AG08396 (cell line): ENCODE measurements at regions not wholly inside any gene's neighbourhood (a gene's known extent, or its start where the extent isn't known, plus 50 kb on each side); places are given as distances from the start of the nearest gene placed in this dataset.
"Not testable (repeated sequence)": the region's sequence is repeated elsewhere in the genome, so short reads cannot be mapped to it uniquely, and the experiment has no call there.

Experiments
- DNase-seq: peaks from one replicate; pipeline ENCODE4 v3.0.0; 2012; ENCODE audit warnings: low spot score, mixed read lengths

DNA sequence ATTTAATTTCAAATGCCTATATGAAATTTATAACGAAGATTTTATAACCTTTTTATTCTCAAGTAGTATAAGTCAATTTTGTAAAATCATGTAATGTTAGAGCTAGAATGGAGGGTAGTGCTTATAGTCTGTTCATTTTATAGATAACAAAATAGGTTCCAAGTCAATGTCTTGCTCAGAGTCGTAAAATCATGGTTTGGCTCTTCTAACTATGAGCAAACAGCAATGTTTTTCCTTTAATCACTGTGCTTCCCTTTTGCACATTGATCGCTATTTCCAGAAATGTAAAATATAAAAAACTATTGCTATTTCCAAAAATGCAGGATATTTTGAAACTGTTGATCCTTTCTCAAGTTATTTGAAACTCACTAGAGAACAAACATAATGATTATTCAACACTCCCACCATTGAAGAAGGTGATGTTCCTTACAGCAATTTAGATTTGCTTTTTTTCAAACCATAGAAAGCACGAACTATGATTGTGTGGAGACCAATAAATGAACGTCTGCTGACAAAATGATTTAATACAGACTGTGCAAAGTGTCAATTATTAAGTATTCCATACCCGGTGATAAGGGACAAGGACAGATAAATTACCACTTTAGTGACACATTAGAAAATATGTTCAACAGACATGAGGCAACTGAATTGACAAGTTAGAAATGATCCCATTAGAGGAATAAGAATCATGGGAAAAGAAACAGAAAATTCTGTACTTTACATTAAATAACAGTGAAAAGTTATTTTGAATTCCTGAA is 412.1 kb upstream of the TECRL start:
- no peak for DNase-seq

DNA sequence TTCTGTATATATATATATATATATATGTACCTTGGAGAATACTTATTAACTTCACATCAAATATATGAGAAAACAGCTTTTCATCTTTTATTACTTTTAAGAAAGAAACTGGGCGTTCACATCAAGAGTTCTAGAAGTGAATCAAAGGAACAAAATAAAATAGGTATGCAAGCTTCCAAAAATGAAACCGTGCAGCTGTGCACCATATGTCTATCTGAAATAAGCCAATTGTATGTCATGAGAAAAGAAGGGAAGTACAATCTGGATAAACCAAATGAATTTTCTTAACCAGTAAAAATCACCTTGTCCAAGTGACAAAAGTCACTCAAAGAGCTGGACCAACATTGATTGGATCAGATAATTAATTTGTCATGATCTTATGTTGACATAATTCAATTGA is 405.4 kb upstream of the TECRL start:
- no peak for DNase-seq

DNA sequence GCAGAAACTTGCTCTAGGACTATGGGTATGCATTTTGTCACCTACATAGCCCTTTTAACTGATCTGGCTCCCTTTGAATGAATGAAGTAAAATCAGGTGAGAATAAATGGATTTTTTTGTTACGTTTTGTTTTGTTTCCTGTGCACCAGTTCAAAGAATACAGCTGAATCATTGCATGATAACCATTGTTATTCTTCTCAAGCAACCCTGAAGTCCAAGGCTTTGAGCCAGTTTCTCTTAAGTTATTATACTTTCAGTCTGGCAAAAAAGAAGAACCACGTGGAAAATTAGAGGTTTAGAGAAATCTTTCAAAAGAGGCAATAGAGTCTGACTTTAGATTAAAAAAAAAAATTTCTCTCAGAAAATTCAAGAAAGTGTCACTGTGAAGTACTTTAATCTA is 398.6 kb upstream of the TECRL start:
- no peak for DNase-seq

DNA sequence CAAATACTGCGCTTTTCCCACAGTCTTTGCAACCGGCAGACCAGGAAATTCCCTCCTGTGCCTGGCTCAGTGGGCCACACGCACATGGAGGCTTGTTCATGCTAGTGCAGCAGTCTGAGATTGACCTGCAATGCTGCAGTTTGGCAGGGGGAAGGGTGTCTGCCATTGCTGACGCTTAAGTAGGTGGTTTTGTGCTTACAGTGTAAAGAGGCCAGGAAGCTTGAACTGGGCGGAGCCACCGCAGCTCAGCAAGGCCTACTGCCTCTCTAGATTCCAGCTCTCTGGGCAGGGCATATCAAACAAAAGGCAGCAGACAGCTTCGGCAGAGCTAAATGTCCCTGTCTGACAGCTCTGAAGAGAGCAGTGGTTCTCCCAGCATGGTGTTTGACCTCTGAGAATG is 390.5 kb upstream of the TECRL start:
- DNase-seq = no peak

DNA sequence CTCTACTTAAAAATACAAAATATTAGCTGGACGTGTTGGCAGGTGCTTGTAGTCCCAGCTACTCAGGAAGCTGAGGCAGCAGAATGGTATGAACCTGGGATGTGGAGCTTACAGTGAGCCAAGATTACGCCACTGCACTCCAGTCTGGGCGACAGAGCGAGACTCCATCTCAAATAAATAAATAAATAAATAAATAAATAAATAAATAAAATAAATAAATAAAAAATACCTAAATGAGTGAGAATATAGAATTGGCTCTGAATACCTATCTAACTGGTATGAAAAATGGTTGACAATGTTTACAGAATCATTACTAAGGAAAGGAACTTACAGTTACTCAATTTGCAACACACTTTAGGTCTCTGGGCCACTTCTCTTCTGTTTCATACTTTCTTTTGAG is 389.6 kb upstream of the TECRL start:
- DNase-seq = not testable (repeated sequence)

DNA sequence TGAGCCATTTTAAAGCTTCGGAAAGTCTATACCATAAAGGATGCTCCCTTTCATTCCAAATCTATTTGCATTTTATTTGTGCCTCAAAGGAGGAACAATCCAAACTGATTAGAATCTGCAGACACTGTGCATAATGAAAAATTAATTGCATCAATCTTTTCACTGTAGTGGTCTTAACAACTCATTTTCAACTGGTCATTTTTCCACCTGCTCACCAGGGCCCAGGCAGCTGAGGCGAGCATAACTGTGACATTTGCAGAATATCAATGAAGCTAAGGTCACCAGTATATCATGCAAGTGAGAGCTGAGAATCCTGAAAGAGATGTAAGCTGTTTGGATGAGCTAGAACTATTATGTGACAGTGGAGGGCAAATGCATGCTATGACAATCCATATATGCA is 387.3 kb upstream of the TECRL start:
- DNase-seq = no peak

DNA sequence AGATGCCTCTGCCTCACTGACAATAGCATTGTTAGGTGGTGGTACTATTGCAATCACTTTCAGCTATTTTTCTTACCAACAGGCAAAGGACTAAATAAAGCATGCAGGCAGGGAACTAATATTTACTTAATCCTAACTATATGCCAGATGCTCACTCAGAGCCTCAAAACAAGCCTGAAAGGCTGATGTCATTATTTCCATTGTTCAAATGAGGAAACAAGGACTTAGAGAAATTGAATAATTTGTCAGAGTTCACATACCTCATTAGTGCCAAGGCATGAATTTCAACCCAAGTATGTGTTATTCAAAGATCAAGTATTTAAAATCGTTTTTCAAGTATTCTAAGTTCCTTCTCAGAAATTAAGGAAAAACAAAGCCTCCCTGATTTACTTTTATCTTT is 374.9 kb upstream of the TECRL start:
- no peak for DNase-seq

DNA sequence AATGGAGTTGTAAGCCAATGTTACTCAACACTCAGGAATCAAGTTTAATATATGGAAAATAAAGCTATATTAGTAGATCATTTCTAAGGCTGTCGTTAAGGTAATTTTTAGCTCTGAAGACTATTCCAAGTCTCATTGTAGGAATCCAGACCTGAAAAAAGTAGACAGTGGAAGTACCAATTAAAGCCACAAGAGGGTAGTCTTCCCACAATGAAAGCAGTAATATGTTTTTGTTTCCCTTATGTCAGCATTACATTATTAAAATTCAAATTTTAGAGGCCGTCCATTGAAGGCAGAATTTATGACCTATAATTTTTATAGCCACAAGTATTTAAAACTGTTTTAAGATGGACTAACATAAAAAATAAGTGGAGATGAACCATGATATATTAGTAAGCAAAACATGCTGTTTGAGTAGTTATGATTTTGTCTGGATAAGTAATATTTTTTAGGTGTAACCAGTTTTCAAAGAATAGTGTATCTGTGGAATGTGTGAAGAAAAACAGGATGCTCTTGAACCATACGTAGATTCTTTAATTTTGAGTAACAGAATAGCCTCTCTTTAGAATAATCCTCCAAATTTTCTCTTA is 372.6 kb upstream of the TECRL start:
- DNase-seq = no peak

DNA sequence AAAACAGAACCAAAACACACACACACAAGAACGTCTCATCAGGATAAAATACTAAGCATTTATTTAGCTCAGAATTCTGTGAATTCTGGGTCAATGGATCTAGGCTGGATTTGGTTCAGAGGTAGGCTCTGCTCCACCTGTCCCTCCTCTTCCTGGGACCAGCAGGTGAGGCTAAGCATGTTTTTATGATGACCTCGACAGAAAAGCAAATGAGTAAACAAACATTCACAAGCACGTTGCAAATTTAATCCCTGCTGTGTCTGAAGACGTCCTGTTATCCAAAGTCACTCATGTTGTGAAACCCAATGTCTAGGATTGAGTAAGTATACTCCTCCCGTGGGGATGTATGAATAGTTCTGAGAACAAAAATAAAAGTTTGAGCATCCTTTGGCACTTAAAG is 371.4 kb upstream of the TECRL start:
- no peak for DNase-seq

DNA sequence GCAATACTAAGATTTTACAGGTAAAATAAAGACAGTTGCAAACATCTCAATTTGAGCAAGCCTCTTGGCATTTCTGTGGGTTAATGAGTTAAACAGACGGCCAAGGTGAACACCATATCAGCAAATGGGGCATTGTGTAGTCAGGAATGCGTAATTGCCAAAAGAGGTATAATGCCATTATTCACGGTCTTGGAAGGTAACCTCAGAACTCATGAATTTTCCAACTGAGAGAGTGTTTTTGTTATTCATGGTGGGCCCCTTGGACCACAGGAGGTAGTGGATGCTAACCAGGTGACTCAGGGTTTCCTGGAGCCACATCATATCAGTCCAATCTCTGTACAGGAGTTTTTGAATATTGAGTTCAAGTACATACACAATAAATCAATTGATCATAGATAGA is 368.0 kb upstream of the TECRL start:
- DNase-seq = no peak

DNA sequence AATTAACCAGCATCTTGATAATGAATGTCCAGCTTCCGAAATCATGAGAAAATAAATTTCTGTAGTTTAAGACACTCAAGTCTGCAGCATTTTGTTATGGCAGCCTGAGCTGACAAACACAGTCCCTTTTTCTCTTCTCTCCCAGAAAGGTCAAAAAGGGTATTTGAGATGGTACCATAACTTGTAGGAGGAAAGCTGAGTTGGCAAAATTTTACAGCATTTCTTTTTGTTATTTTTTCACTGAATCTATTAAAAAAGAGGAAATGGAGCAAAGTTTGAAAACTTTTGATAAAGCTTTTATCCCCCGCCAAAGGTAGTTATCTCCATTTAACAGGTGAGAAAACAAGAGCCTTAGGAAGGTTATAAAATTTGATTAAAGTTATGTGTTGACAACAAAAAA is 367.6 kb upstream of the TECRL start:
- DNase-seq = no peak

DNA sequence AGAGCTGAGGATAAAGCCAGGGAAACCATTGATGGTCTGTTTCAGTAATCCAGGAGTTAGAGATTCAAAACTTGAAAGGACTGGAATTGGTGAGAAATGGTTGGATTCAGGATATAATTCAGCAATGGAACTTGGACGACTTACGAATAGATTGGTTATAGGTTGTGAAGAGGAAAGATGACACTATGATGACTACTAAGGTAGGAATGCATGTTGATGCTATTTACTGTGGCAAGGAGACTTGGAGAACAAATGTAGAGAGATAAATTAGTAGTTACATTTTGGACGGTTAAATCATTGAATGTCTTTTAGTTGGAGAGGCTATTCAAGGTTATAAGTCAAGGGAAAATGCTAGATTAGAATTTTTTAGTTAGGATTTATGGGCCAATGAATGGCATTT is 365.4 kb upstream of the TECRL start:
- no peak for DNase-seq

DNA sequence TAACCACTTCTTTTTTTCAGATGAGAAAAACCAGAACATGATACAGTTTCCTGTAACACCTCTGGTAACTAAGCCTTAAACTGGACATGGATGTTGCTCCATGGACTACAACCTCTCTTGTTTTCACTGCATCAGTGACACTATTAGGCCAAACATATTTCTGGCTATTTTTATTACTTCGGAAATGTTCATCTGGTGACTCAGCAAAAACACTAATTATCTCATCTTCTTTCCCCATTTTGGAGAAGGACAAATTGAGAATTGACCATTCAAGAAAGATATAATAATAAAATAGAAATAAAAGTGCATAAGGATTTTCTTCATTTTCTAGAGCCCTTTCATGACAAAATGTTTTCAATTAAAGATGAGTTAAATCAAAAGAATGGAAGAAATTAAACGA is 361.9 kb upstream of the TECRL start:
- no peak for DNase-seq

DNA sequence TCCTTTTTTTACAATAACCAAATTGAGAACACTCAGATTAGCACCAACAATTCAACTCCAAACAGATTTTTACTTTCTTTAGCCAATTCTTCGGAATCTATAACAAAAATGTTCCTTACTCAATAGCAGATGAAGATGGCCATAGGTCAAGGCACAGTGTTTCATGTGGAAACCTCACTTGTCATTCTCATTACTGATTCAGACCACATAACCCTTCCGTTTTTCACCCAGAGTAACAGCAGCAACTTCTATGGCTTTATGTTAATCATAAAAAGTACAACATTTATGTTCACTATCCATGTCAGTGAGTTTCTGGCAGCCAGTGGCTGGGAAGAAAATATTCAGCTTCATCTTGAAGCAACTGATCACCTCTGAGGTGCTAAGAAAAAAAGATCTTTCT is 358.3 kb upstream of the TECRL start:
- no peak for DNase-seq

DNA sequence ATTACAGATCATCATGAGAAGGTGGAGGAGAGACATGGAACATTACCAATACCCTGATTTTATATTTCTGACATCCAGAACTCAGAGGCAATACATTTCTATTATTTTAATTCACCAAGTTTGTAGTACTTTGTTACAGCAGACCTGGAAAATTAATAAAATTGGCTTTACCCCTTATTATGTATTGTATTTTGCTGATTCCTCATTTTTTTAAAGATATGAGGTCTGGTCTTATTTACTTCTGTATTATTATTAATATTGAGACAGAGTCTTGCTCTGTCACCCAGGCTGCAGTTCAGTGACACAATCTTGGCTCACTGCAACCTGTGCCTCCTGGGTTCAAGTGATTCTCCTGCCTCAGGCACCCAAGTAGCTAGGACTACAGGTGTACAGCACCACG is 357.3 kb upstream of the TECRL start:
- DNase-seq = no peak

DNA sequence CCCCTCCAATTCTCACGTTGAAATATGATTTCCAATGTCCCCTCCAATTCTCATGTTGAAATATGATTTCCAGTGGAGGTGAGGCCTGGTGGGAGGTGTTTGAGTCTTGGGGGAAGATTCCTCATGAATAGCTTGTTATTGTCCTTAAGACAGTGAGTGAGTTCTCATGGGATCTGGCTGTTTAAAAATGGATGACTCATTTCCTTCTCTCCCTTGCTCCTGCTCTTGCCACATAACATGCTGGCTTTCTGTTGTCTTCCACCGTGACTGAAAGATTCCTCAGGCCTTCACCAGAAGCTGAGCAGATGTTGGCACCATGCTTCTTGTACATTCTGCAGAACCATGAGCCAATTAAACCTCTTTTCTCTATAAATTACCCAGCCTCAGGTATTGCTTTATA is 346.8 kb upstream of the TECRL start:
- no peak for DNase-seq

DNA sequence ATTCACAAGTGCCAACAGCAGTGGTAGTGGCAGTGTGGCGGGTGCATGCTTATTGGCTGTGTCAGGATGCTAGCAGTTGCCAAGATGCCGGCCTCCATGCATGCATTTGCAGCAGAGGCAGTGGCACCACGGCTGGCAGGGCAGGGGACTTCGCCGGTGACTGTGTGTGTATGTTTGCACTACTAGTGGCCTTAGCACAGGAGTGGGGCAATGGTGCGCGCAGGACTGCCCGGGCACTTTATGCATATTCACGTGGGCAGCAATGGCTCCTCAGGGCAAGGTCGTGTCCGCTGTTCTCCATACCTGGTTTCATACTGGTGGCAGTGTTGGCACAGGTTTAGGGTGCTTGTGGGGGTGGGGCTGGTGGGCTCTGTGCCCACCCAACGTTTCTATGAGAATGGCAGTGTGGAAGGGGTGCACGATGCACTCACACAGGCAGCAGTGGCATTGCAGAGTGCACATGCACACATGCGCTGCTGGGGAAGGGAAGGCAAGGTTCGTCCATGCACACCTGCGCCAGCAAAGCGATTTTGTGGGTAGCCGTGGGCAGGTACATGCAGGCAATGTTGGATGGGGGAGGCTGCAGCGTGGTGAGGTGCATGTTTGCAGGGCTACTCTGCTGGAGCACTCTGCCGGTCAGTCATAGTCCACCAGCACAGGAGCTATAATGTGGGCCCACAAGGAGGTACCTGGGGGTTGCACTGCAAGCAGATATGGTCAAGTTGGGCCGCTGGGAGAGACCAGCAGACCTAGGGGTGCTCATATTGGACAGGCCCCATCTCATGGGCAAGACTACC is 338.9 kb upstream of the TECRL start:
- DNase-seq = no peak

DNA sequence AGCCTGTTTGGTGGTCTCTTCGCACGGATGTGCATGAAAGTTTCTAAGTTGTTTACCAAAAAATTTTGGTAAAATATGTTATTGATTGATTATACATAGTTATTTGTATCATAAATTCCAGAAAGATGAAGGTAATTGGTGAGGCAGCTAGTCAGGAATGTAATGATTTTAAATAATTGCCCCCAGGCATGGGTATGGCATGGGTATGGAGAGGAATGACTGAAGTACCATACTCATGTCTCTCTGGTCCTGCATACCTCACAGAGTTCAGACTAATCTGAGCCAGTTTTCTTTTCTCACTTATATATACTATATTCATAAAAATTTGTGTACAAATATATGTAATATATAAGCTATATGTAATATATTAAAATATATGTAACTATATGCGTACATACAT is 329.0 kb upstream of the TECRL start:
- DNase-seq = no peak

DNA sequence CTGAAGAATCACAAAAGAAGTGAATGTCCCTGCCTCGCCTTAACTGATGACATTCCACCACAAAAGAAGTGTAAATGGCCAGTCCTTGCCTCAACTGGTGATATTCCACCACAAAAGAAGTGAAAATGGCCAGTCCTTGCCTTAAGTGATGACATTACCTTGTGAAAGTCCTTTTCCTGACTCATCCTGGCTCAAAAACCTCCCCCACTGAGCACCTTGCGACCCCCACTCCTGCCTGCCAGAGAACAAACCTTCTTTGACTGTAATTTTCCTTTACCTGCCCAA is 328.5 kb upstream of the TECRL start:
- DNase-seq = not testable (repeated sequence)

DNA sequence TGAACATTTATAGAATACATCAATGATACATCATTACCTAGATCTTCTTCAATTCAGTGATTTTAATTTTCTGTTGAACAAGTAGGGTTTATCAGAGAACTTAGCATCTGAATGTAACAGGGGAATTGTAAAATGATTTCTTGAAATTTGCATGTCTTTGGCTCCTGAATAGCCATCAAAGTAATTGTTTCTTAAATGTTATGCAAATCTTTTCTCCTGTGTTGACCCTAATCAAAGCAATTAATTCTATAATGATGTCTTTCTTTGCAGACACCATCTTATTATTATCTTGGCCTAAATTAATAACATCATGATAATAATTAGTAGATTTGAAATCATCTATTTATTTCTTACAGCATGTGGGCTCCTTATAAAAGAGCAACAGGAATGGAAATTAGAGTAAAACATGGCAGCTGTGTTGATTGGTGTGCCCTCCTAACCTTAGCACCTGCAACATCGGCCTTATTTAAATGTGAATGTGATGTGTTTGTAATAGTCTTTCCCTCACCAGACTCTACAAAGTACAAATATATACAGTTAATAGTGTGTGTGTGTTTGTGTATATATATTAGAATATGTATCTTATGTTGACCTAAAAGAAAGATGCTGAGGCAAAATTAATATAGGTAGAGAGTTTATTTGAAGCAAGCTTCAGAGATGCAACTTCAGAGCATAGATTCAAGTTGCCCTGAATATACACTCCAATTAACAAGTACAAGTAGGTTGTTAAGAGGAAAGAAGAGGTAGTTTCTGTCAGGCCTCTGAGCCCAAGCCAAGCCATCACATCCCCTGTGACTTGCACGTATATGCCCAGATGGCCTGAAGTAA is 328.0 kb upstream of the TECRL start:
- no peak for DNase-seq

DNA sequence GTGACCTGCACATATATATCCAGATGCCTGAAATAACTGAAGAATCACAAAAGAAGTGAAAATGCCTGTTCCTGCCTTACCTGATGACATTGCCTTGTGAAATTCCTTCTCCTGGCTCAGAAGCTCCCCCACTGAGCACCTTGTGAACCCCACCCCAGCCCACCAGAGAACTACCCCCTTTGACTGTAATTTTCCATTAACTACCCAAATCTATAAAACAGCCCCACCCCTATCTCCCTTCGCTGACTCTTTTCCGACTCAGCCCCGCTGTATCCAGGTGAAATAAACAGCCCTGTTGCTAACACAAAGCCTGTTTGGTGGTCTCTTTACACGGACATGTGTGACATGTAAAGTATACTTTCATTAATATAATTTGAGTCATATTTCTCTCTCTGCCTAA is 320.3 kb upstream of the TECRL start:
- DNase-seq = no peak

DNA sequence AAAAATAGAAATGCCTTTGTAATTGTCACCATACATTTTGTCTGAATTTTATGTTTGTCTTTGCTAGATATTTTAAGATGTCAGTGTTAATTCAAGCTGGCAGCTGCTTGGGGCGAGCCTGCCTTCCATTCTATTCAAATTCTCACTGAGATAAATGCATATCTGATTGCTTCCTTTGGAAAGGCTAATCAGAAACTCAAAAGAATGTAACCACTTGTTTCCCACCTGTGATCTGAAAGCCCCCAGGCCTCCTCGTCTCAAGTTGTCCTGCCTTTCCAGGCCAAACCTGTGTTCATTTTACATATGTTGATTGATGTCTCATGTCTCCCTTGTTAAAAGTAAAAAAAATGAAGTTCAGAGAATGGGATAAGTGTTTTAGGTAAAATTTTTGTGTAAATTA is 318.7 kb upstream of the TECRL start:
- DNase-seq = no peak

DNA sequence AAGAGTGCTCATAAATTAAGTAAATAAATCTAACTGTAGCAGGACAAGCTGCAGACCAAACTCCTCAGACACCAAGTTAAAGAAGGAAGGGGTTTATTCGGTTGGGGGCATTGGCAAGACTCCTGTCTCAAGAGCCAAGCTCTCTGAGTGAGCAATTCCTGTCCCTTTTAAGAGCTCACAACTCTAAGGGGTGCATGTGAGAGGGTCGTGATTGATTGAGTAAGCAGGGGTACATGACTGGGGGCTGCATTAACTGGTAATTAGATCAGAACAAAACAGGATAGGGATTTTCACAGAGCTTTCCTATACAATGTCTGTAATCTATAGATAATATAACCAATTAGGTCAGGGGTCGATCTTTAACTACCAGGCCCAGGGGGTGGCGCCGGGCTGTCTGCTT is 318.1 kb upstream of the TECRL start:
- not testable (repeated sequence) for DNase-seq
